ENCODE measurements at regions not wholly inside any gene's neighbourhood (a gene's known extent, or its start where the extent isn't known, plus 50 kb on each side); places are given as distances from the start of the nearest gene placed in this dataset.
"Not testable (repeated sequence)": the region's sequence is repeated elsewhere in the genome, so short reads cannot be mapped to it uniquely, and the experiment has no call there.

- Histone ChIP-seq H3K4me3 (replicated peaks in 1 of 3) (no peak overlapping the region), H3K27ac (no peak overlapping the region), H3K36me3 (no peaks in the 10 kb centered on the region), H3K27me3 (no peaks in the 10 kb centered on the region), H3K9me3 (no peaks in the 10 kb centered on the region), H3K4me1 (no peaks in the 10 kb centered on the region)
- intact Hi-C loops (cut with DNase I): no loop called here
- TF ChIP-seq POLR2A (IDR thresholded peaks at IDR 0.05): no peak
- no peak for TF ChIP-seq CTCF (IDR thresholded peaks at IDR 0.05)
- no peak for DNase-seq
- 81 to 82% methylated on average over 7 of the region's 7 CpGs for WGBS, 2 donors
Measured at GRCh38 chr2:2896643-2897042, 481.0 kb downstream of the EIPR1 start.

DNA sequence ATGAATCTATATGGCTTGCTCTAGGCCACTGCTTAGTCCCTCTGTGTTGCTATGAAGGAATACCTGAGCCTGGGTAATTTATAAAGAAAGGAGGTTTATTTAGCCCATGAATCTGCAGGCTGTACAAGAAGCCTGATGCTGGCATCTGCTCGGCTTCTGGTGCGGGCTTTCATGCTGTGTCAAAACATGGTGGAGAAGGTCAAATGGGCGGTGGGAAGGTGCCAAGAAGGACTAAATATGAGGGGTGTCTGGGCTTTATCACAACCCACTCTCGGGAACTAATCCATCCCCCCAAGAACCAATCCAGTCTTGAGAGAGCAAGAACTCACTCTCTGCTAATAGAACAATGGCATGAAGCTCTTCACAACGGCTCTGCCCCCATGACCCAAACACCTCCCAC lies 481.6 kb downstream of the EIPR1 start:
- TF ChIP-seq POLR2A (IDR thresholded peaks at IDR 0.05) (no peak), CTCF (IDR thresholded peaks at IDR 0.05) (no peak)
- DNase-seq: no peak
- 86 to 93% methylated on average over 5 of the region's 5 CpGs for WGBS, 2 donors
- Histone ChIP-seq H3K27me3 (no peaks in the 10 kb centered on the region), H3K9me3 (no peaks in the 10 kb centered on the region), H3K36me3 (no peaks in the 10 kb centered on the region), H3K4me1 (no peaks in the 10 kb centered on the region), H3K27ac (no peak overlapping the region), H3K4me3 (replicated peaks in 1 of 3) (no peak overlapping the region)
- intact Hi-C loops (cut with DNase I): no loop called here

DNA sequence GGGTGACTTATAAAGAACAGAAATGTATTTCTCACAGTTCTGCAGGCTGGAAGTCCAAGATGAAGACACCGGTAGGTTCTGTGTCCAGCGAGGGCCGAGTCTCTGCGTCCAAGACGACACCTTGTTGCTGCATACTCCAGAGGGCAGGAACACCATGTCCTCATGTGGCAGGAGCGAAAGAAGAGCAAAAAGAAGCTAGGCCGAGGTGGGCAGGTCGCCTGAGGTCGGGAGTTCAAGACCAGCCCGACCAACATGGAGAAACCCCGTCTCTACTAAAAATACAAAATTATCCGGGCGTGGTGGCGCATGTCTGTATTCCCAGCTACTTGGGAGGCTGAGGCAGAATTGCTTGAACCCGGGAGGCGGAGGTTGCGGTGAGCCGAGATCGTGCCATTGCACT lies 483.6 kb downstream of the EIPR1 start:
- H3K36me3 ChIP-seq; H3K4me3 ChIP-seq (replicated peaks in 1 of 3); H3K4me1 ChIP-seq; DNase-seq; intact Hi-C loops (cut with DNase I); H3K27me3 ChIP-seq; H3K27ac ChIP-seq; H3K9me3 ChIP-seq: not testable (repeated sequence)
- 88 to 89% methylated on average over 19 of the region's 19 CpGs for WGBS, 2 donors

- intact Hi-C loops (cut with DNase I): no loop called here
- no peak overlapping the region for H3K4me3 ChIP-seq (replicated peaks in 1 of 3)
- H3K4me1 ChIP-seq: no peaks in the 10 kb centered on the region
- TF ChIP-seq CTCF (IDR thresholded peaks at IDR 0.05) (no peak), POLR2A (IDR thresholded peaks at IDR 0.05) (no peak)
- no peaks in the 10 kb centered on the region for H3K36me3 ChIP-seq
- no peak overlapping the region for H3K27ac ChIP-seq
- 89 to 95% methylated on average over 7 of the region's 7 CpGs for WGBS, 2 donors
- DNase-seq: no peak
- H3K27me3 ChIP-seq: no peaks in the 10 kb centered on the region
- no peaks in the 10 kb centered on the region for H3K9me3 ChIP-seq
Measured at GRCh38 chr2:2892892-2893291, 484.7 kb downstream of the EIPR1 start.

GRCh38 chr2:2892378-2892777 lies 485.2 kb downstream of the EIPR1 start:
- H3K27ac ChIP-seq: no peak overlapping the region

More at GRCh38 chr2:2892378-2892777, 485.2 kb downstream of the EIPR1 start:
- 69 to 83% methylated on average over 10 of the region's 10 CpGs for WGBS, 2 donors
- Histone ChIP-seq H3K4me3 (replicated peaks in 1 of 3) (no peak overlapping the region), H3K27me3 (no peaks in the 10 kb centered on the region), H3K9me3 (no peaks in the 10 kb centered on the region), H3K4me1 (no peaks in the 10 kb centered on the region), H3K36me3 (no peaks in the 10 kb centered on the region)
- DNase-seq: no peak
- intact Hi-C loops (cut with DNase I): no loop called here
- TF ChIP-seq CTCF (IDR thresholded peaks at IDR 0.05) (no peak), POLR2A (IDR thresholded peaks at IDR 0.05) (no peak)

All from thyroid gland (tissue), 4 donors.